IPS-15b (cell line): ENCODE measurements at regions not wholly inside any gene's neighbourhood (a gene's known extent, or its start where the extent isn't known, plus 50 kb on each side); places are given as distances from the start of the nearest gene placed in this dataset.

Source experiments
- H3K27me3 ChIP-seq: one replicate; pipeline ENCODE4 v1.6.1; 2013; ENCODE audit warnings: low read length; ENCODE audit not compliant: control insufficient read depth, insufficient read depth
- H3K36me3 ChIP-seq: one replicate; pipeline ENCODE4 v1.6.1; 2013; ENCODE audit warnings: low read length; ENCODE audit not compliant: control insufficient read depth, insufficient read depth
- H3K4me1 ChIP-seq: one replicate; pipeline ENCODE4 v1.6.1; 2013; ENCODE audit warnings: mild to moderate bottlenecking, low read length; ENCODE audit not compliant: control insufficient read depth, insufficient read depth
- H3K4me3 ChIP-seq: one replicate; pipeline ENCODE4 v1.5.1; 2013; ENCODE audit warnings: low read depth, low read length
- H3K9ac ChIP-seq: one replicate; pipeline ENCODE4 v1.6.1; 2013; ENCODE audit warnings: low read depth, mild to moderate bottlenecking, low read length
- H3K9me3 ChIP-seq: one replicate; pipeline ENCODE4 v1.6.1; 2013; ENCODE audit warnings: mild to moderate bottlenecking, low read length; ENCODE audit not compliant: control insufficient read depth, insufficient read depth

GRCh38 chr12:75722714-75723200 is 211.3 kb upstream of the KRR1 start:
- H3K4me1 ChIP-seq, result peaks cover 21% of the 10 kb centered on the region
- H3K4me3 ChIP-seq, result no peak overlapping the region
- H3K9me3 ChIP-seq, result no peaks in the 10 kb centered on the region
- H3K9ac ChIP-seq, result no peak overlapping the region
- H3K36me3 ChIP-seq, result no peaks in the 10 kb centered on the region
- H3K27me3 ChIP-seq, result no peaks in the 10 kb centered on the region

DNA sequence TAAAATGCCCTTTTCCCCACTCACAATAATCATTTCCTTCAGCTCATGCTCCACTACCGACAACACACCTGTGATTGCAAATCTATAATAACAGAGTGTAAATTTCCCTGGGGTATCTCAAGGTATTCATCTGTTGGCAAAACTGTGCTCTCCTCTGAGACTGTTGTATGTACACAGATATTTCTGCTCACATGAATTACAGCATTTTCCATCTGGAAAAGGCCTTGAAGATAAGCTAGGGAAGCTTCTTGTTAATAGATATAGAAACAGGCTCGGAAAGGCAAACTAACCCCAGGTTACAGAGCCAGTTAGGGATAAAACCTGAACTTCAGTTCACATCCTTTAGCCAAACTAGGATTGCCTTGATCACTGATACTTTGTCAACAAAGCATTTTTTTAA is 210.4 kb upstream of the KRR1 start:
- Histone ChIP-seq H3K9me3 (no peaks in the 10 kb centered on the region), H3K4me1 (peaks cover 17% of the 10 kb centered on the region), H3K27me3 (no peaks in the 10 kb centered on the region), H3K4me3 (no peak overlapping the region), H3K36me3 (no peaks in the 10 kb centered on the region), H3K9ac (no peak overlapping the region)

GRCh38 chr12:75720812-75721641 is 209.6 kb upstream of the KRR1 start:
- H3K4me3 ChIP-seq, result no peak overlapping the region
- no peak overlapping the region for H3K9ac ChIP-seq
- peaks cover 17% of the 10 kb centered on the region for H3K4me1 ChIP-seq
- H3K27me3 ChIP-seq, result no peaks in the 10 kb centered on the region
- H3K9me3 ChIP-seq, result no peaks in the 10 kb centered on the region
- H3K36me3 ChIP-seq, result no peaks in the 10 kb centered on the region

GRCh38 chr12:75717902-75718301 is 206.5 kb upstream of the KRR1 start:
- no peaks in the 10 kb centered on the region for H3K9me3 ChIP-seq
- no peaks in the 10 kb centered on the region for H3K27me3 ChIP-seq
- H3K4me1 ChIP-seq, result peaks cover 18% of the 10 kb centered on the region
- no peaks in the 10 kb centered on the region for H3K36me3 ChIP-seq
- H3K4me3 ChIP-seq, result no peak overlapping the region
- no peak overlapping the region for H3K9ac ChIP-seq

DNA sequence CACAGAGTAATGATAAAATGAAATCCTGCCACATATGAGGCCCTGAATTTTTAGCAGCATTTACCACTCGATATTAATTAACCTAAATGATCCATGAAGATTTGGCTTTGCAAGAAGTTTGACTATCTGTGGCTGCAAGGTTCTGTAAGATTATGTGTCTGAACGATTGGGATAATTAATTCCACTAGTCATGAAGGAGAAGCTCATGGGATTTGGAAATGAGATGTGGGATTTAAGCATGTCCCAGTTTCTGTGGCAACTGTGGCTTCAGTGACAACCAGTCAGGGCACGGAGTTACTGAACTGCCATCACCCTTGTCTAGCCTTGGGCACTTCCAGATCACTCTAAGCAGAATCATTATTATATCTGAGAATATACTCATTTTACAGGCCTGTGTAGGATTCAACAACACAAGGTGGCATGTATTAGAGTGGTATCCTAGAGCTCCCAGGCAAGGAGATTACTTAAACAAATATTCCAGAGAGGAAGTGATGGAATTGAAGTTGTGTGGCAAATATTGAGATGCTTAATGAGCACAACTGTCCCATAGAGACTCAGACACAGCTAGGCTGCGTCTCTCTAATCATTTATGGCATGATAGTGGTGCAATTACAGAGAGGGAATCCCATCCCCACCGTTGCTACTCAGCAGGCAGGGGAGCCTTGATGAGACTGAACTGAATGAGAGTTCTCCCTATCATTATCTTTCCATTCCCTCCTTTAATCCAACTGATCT is 205.0 kb upstream of the KRR1 start:
- Histone ChIP-seq H3K4me1 (peaks cover 16% of the 10 kb centered on the region), H3K9ac (no peak overlapping the region), H3K27me3 (no peaks in the 10 kb centered on the region), H3K4me3 (no peak overlapping the region), H3K36me3 (no peaks in the 10 kb centered on the region), H3K9me3 (no peaks in the 10 kb centered on the region)

DNA sequence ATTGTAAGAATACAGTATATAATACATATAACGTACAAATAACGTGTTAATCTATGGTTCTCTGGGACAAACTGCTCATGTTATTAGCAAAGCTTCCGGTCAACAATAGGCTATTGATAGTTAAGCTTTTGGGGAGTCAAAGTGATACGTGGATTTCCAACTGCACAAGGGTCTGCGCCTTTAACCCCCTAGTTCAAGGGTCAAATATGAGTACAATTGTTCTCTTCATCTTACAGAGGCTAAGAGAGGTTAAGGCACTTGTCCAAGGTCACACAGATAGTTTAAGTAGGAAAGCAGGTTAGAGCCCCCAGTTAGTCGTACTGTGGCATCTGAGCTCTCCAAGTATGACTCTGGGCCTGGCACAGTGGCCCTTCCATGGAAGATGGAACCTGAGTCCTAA is 204.3 kb upstream of the KRR1 start:
- H3K9ac ChIP-seq, result no peak overlapping the region
- H3K4me1 ChIP-seq, result peaks cover 14% of the 10 kb centered on the region
- H3K4me3 ChIP-seq, result no peak overlapping the region
- no peaks in the 10 kb centered on the region for H3K36me3 ChIP-seq
- H3K9me3 ChIP-seq, result no peaks in the 10 kb centered on the region
- H3K27me3 ChIP-seq, result no peaks in the 10 kb centered on the region

- no peaks in the 10 kb centered on the region for H3K36me3 ChIP-seq
- no peaks in the 10 kb centered on the region for H3K27me3 ChIP-seq
- H3K4me1 ChIP-seq, result peaks cover 10% of the 10 kb centered on the region
- H3K9me3 ChIP-seq, result no peaks in the 10 kb centered on the region
- H3K4me3 ChIP-seq, result no peak overlapping the region
- no peak overlapping the region for H3K9ac ChIP-seq
Observed at GRCh38 chr12:75715323-75715644, 203.9 kb upstream of the KRR1 start.

DNA sequence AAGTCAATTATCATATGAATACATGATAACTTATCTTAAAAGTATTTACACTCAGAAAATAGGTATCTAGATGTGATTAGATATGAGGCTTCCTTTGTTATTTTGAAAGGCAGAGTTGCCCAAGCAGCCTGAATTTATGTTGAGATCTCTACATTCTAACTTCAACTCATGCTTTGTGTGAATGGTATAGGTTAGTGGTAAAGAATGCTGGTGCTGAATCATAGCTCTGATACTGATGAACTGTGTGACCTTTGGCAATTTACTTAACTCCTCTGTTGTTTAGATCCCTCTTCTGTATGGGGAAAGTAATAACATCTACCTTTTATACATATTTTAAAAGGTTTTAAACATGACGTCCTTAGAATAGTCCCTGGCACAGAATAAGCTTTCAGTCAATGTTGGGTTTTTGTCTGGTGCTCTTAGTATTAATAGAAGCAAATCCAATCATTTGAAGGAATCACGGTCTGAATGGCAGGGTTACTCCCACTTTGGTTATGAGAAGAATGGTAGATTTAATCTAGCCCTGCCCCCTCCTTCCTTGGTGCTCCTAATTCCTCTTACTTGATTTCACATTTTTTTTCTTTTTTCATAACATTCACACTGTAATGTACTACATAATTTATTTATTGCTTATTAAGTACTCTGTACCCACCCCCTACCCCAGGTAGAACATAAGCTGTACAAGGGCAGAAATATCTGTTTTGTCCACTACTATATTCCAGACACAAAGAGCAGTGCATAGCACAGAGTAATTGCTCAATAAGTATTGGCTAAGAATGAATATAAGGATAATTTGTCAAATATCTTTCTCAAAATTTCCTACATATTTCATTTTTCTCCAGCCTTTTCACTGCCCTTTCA is 203.3 kb upstream of the KRR1 start:
- H3K9ac ChIP-seq, result no peak overlapping the region
- H3K27me3 ChIP-seq, result no peaks in the 10 kb centered on the region
- peaks cover 10% of the 10 kb centered on the region for H3K4me1 ChIP-seq
- H3K4me3 ChIP-seq, result no peak overlapping the region
- H3K9me3 ChIP-seq, result no peaks in the 10 kb centered on the region
- H3K36me3 ChIP-seq, result no peaks in the 10 kb centered on the region

DNA sequence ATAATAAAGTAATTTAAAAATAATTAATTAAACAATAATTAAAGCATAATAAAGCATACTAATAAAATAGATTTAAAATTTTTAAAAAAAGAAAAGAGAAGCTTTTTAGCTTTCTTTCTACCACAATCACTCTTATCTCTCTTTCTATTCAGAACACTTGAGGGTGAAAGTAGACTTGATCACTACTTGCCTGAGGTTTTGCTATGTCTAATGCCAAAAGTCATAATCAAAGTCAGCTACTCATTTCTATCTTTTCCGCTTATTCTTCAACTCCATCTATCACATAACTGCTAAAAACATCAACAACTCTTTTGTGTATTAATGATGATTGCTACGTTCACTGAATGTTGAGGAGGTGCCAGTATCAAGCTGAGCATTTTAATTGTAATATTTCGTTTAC is 202.0 kb upstream of the KRR1 start:
- H3K9ac ChIP-seq, result no peak overlapping the region
- H3K36me3 ChIP-seq, result no peaks in the 10 kb centered on the region
- H3K4me3 ChIP-seq, result no peak overlapping the region
- H3K4me1 ChIP-seq, result peaks cover 10% of the 10 kb centered on the region
- H3K9me3 ChIP-seq, result no peaks in the 10 kb centered on the region
- H3K27me3 ChIP-seq, result no peaks in the 10 kb centered on the region

DNA sequence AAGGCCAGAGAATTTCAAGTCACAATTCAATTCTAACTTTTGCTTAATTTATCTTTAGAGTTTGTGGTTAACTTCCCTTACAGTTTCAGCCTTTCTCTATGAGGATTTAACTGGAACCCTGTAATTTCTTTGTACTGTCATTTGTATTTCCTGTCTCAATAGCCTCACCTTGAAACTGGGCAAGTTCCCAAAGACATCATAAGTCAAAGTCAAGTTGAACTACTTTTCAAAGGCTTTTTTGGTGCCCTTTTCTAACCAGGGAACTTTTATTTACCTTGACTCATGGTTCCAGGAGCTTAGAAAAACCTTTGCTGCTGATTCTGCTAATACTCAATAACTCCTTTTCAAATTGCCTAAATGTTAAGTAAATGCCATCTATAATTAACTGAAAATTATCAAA is 200.8 kb upstream of the KRR1 start:
- Histone ChIP-seq H3K27me3 (no peaks in the 10 kb centered on the region), H3K9me3 (no peaks in the 10 kb centered on the region), H3K4me1 (peaks cover 10% of the 10 kb centered on the region), H3K9ac (no peak overlapping the region), H3K36me3 (no peaks in the 10 kb centered on the region), H3K4me3 (no peak overlapping the region)

- H3K36me3 ChIP-seq, result no peaks in the 10 kb centered on the region
- no peaks in the 10 kb centered on the region for H3K27me3 ChIP-seq
- no peaks in the 10 kb centered on the region for H3K9me3 ChIP-seq
- no peak overlapping the region for H3K4me3 ChIP-seq
- H3K9ac ChIP-seq, result no peak overlapping the region
- H3K4me1 ChIP-seq, result peaks cover 10% of the 10 kb centered on the region
Observed at GRCh38 chr12:75711271-75711670, 199.9 kb upstream of the KRR1 start.
